NCI-H2081 (cell line): ENCODE measurements at regions not wholly inside any gene's neighbourhood (a gene's known extent, or its start where the extent isn't known, plus 50 kb on each side); places are given as distances from the start of the nearest gene placed in this dataset.
"Not testable (repeated sequence)": the region's sequence is repeated elsewhere in the genome, so short reads cannot be mapped to it uniquely, and the experiment has no call there.

ENCODE experiments used
- DNase-seq, 2 experiments: peaks; one replicate each; lab custom pipeline; 2025; lab: John Stamatoyannopoulos, UW

DNA sequence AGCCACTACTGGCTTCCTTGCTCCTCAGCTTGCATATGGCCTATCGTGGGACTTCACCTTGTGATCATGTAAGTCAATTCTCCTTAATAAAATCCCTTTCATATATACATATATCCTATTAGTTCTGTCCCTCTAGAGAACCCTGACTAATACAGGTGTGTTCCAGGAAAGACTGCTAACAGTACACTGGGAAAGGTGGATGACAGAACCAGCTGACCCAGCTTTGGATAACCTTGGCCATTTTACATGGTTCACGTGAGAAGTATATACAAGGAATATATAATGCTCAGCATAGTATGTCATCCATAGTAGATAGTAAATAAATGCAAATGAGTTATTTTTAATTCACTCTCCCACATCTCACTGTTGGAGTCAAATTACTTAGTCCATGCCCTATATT, 1003.5 kb downstream of the SORCS3 start:
- no peak for DNase-seq

DNA sequence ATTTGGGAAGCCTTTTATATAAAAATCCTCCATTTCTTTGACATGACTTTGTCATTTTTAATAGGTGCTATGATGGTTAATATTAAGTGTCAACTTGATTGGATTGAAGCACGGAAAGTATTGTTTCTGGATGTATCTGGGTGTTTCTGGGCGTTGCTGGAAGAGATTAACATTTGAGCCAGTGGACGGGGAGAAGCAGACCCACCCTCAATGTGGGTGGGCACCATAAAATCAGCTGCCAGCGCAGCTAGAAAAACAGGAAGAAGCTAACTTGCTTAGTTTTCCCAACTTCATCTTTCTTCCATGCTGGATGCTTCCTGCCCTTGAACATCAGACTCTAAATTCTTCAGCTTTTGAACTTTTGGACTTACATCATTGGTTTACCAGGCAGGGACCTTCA, 1003.0 kb downstream of the SORCS3 start:
- no peak for DNase-seq

DNA sequence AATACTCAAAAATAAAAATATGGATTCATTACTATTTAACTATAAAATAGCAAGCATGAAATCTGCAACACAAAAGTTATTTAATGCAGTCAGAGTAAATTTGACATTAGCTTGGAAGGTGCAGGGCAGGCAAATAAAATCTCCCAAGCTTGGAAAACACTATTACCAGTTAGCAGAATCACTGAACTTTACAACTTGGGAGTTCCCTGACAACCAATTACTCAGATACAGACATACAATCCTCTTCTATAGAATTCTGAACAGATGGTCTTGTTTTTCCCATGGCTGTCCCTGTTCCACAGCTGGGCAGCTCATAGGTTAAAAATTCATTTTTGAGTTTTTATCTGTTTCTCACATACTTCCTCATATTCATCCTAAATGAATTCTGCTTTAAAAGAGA, 1002.6 kb downstream of the SORCS3 start:
- no peak for DNase-seq

DNA sequence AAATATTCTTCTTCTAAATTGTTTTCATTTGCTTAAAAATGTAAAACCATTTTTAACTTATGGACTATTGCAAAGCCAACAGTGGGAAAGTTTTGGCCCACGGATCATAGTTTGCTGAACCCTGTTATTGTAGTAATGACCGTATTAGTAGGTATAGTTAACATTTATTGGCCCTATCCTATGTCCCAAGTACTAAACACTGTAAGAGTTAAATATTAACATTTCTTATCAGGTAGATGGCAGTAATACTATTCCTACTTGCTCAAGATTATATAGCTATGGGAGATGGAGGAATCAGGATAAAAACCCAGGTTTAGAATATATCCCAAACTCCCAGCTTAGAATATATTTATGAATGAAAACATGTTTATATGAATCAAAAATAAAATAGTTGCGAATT, 993.2 kb downstream of the SORCS3 start:
- no peak for DNase-seq

DNA sequence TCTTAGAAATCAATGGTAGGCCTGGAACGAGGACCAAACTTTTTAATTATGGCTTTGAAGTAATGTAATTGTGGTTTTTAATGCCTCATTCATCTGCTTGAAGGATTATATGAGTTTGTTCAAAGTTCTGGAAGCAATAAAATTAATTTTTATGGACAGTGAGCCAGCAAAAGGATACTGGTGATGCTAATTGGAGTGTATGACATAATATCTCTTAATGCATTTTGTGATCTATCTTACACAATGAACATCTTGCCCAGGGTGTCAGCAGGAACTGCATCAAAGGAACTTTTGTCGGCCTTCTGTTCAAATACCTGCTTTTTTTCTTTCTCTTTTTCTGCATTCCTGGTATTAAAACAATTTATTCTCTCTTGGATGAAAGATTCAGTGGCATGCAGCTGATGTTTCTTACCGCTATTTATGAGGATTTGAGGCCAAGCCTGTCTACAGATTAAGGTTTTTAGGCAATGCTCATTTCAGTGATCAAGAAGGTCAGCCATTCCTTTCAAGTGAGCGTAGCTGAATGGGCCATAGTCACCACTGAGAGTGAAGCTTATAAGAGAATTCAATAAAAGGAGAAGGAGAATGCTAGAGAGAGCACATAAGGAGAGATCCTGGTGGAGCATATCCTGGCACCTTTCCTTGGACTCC, 974.8 kb downstream of the SORCS3 start:
- DNase-seq = no peak

- no peak for DNase-seq
Measured at GRCh38 chr10:105611244-105611798, 970.2 kb downstream of the SORCS3 start.

GRCh38 chr10:105609451-105609850, 968.4 kb downstream of the SORCS3 start:
- DNase-seq = no peak

DNA sequence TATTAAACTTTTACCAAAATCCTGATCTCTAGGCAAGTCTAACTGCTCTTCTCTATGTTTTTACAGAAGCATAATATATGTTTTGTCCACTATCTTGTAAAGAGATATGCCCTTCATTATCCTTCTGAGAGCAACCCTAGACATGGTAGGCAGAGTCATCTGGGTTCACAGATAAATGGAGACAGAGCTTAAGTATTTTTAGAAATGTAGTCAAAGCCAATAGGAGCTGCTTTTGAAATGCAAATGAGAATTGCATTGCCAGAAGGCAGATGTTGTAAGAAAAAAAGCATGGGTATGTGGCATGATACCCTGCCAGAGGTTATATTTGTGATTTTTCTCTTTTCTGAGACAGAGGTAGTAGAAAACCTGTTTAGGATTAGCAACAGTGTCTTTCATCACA, 964.8 kb downstream of the SORCS3 start:
- DNase-seq = no peak

DNA sequence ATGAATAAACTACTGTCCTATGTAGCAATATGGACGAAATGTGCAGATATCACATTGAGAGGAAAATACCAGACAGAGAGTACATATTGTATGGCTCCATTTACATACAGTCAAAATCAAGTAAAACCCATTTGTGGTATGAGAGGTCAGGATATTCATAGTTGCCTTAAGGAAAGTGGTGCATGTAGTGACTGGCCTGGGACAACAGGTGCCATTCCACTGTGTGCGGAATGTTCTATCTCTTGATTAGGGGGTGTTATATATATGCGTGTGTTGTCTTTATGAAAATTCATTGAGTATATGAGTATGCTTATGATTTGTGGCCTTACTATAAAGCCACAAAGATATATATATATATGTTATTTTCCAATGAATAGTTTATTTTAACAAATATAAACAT, 964.0 kb downstream of the SORCS3 start:
- DNase-seq = no peak

GRCh38 chr10:105598207-105598606, 957.1 kb downstream of the SORCS3 start:
- no peak for DNase-seq

DNA sequence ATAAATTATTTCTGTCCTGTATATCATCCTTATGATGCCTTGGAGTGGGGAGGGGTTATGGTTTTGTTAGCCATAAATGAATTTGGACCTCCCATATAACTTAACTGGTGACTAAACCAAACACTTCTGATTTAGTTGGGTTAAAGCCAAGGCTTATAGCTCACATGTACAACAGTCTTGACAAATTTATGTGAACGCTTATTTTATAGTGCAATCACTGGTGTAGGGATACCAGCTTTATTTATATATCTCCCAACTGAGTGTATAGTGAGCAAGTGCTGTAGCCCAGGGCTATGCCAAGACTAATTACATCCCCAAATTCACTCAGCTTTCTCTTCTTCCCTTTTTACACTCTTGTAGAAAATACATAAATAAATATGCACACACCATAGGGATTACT, 956.2 kb downstream of the SORCS3 start:
- no peak for DNase-seq

GRCh38 chr10:105596749-105597148, 955.7 kb downstream of the SORCS3 start:
- no peak for DNase-seq

DNA sequence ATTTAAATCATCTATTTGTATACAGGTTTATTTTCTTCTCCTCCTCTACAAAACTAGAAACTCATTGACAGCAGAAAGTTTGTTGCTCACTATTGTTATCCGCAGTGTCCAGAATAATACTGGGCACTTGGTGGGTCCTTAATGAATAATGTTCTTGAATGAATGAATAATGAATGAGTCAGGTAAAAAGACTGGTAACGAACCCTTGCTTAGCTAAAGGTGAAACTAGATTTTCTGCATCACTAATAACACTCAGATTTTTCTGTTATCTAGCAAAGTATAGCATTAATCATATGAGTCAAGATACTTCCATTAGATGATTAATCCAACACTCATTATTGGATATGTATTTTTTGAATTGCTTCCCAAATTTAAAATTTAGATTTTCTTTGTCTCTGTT, 953.2 kb downstream of the SORCS3 start:
- no peak for DNase-seq

- no peak for DNase-seq
Measured at GRCh38 chr10:105592468-105592867, 951.4 kb downstream of the SORCS3 start.

DNA sequence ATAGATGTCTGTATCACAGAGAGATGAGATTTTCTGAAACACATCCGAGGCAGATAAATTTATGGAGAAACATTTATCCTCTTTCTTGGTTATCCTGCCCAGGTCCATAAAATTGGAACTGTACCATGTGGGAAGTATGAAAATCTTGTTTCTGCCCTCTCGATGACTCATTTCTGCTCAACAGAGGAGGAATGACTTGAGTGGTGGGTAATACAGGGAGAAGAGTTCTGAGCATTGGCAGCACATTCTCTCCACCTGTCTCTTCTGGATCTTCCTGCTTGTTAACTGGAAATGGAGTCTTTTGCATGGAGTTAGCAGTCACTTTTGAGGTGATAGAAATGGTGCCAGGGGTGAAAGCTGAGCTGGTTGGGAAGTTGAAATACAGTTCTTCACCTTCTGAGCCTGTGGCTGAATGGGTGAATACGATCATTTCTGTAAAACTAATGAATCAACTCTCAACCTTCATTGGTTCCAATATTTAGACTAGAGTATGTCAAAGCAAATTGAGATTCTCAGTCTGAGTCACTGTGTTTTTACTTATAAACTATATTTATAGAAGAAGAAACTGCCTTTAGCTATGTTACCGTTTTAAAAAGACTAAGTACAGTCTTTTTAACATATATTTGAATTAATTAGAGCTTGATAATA, 945.5 kb downstream of the SORCS3 start:
- no peak for DNase-seq

- no peak for DNase-seq
Measured at GRCh38 chr10:105585753-105586152, 944.7 kb downstream of the SORCS3 start.

GRCh38 chr10:105585171-105585570, 944.1 kb downstream of the SORCS3 start:
- no peak for DNase-seq

DNA sequence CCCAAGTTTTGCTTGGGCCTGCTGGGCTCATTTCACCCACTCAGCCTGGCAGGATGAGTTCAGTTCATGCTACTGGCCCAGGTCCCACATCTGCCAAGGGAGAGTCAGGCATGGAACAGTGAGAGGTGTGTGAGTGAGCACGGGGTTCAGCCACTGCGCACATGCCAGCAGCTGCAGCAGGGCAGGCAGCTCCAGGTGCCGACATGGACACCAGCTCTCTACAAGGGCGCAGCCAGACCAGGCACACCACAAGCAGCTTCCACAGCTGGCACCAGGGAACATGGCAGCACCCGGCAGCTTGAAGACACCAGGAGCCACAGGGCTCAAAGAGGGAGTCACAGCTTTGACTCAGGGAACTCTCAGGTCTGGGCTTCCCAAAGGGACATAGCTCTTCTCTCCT, 938.0 kb downstream of the SORCS3 start:
- no peak for DNase-seq

GRCh38 chr10:105577865-105578607, 936.9 kb downstream of the SORCS3 start:
- no peak for DNase-seq

DNA sequence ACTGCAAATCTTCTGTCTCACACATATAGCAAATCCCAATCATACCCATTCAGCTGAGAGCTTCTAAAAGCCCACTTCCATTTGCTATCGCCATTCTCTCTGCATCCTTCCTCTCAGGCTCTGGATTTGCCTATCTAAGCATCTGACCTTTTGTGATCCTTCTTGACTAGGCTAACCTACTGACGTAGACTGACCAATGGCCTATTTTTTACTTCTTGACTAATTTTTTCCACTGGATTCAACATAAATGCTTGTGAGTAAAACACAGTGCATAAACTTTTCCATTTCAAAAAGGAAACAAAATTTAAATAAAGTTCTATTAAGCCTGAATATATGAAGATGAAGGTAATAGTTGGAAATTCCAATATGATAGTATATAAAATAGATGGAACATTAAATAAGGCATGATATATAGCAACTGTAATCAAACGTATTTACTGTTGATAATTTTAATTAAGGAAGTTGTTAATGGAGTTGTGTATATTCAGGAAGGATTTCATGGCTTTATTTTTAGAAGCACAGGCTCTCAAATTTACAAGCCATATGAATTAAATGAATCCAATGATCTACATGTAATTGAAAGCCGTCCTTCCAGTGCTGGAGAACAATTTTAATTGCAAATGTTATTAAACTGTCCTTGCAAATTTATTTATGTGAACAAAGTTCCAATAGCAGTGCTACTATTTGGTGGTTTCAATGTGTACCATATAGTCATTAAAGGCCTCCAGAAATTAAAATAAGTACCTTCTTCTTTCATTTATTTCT, 918.4 kb downstream of the SORCS3 start:
- DNase-seq = no peak

GRCh38 chr10:105550453-105550852, 909.4 kb downstream of the SORCS3 start:
- not testable (repeated sequence) for DNase-seq

DNA sequence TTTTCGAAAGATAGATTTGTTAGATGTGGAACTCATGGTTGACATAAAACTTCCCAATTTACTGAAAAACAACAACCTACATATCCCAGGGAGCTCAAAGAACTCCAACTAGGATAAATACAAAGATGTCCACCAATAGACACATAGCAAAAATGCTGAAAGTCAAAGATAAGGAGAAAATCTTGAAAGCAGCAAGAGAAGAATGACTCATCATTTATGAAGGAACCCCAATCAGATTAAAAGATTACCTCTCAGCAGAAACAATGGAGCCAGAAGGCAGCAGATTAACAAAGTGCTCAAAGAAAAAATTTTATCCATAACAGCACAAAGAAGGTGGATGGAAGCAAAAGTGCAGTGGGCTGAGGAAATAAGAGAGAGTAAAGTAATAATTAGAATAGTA, 908.6 kb downstream of the SORCS3 start:
- DNase-seq = no peak
